Testis (tissue), 2 donors: ENCODE measurements at regions not wholly inside any gene's neighbourhood (a gene's known extent, or its start where the extent isn't known, plus 50 kb on each side); places are given as distances from the start of the nearest gene placed in this dataset.

Source experiments
- DNase-seq: peaks from one replicate; pipeline ENCODE4 v3.0.0-alpha.2; 2019
- H3K27ac ChIP-seq, 2 donors: fragments of 200-600 bp; sonication (generic); one replicate each; pipeline ENCODE4 v1.5.1; 2019
- H3K27me3 ChIP-seq: fragments of 200-600 bp; sonication (generic); one replicate; pipeline ENCODE4 v1.5.1; 2019
- H3K36me3 ChIP-seq: fragments of 200-600 bp; sonication (generic); one replicate; pipeline ENCODE4 v1.5.1; 2017; ENCODE audit warnings: low read depth; ENCODE audit errors: missing control alignments
- H3K4me1 ChIP-seq: fragments of 200-600 bp; sonication (generic); one replicate; pipeline ENCODE4 v1.5.1; 2019
- H3K4me3 ChIP-seq, 2 donors: fragments of 200-600 bp; sonication (generic); one replicate each; pipeline ENCODE4 v1.5.1; 2017 to 2019
- H3K9me3 ChIP-seq: fragments of 200-600 bp; sonication (generic); one replicate; pipeline ENCODE4 v1.5.1; 2017
- POLR2A ChIP-seq: fragments of 450-650 bp; IDR thresholded peaks from one replicate; pipeline ENCODE4 v1.6.1; 2017; ENCODE audit warnings: antibody characterized with exemption, mild to moderate bottlenecking, moderate library complexity
- WGBS, 2 donors: methylation state at CpG; one replicate each; pipeline ENCODE4 v1.1.5; 2018; 5-methylcytosine and 5-hydroxymethylcytosine counted together
- intact Hi-C: fragments of 100-400 bp; cut with DNase I; formaldehyde crosslinking; loops from one replicate; pipeline ENCODE4 v1.15.1; 2023; ENCODE audit warnings: low total_unique reads
- TF ChIP-seq, protein P1 (sequence below), 3 experiments: fragments of 450-650 bp in 2 of 3; fragments of 200-600 bp in 1 of 3; sonication (generic) in 1 of 3; IDR thresholded peaks; one replicate each; pipeline ENCODE4 v1.5.1; 2016 to 2019; ENCODE audit warnings: antibody characterized with exemption in 3 of 3, mild to moderate bottlenecking in 2 of 3, moderate library complexity in 1 of 3

GRCh38 chr12:71009430-71010142 lies 89.0 kb upstream of the PTPRR start:
- H3K27me3 ChIP-seq = no peaks in the 10 kb centered on the region
- H3K4me3 ChIP-seq = no peak overlapping the region
- H3K4me1 ChIP-seq = no peaks in the 10 kb centered on the region
- H3K9me3 ChIP-seq = no peaks in the 10 kb centered on the region
- no peak overlapping the region for H3K27ac ChIP-seq
- WGBS, 2 donors = 56 to 76% methylated on average over 6 of the region's 6 CpGs
- intact Hi-C loops = loop anchor here (10.0 kb wide), 1 partner anchor 275 kb away; no protein-coding TSS in a partner anchor
- no peaks in the 10 kb centered on the region for H3K36me3 ChIP-seq
- TF ChIP-seq, protein P1, sequence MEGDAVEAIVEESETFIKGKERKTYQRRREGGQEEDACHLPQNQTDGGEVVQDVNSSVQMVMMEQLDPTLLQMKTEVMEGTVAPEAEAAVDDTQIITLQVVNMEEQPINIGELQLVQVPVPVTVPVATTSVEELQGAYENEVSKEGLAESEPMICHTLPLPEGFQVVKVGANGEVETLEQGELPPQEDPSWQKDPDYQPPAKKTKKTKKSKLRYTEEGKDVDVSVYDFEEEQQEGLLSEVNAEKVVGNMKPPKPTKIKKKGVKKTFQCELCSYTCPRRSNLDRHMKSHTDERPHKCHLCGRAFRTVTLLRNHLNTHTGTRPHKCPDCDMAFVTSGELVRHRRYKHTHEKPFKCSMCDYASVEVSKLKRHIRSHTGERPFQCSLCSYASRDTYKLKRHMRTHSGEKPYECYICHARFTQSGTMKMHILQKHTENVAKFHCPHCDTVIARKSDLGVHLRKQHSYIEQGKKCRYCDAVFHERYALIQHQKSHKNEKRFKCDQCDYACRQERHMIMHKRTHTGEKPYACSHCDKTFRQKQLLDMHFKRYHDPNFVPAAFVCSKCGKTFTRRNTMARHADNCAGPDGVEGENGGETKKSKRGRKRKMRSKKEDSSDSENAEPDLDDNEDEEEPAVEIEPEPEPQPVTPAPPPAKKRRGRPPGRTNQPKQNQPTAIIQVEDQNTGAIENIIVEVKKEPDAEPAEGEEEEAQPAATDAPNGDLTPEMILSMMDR (IDR thresholded peaks at IDR 0.05) = no peak
- no peak for TF ChIP-seq POLR2A
- DNase-seq = no peak

GRCh38 chr12:71008616-71009015 lies 88.1 kb upstream of the PTPRR start:
- intact Hi-C loops = no loop called here
- H3K27ac ChIP-seq = no peak overlapping the region
- 89 to 95% methylated on average over 2 of the region's 2 CpGs for WGBS, 2 donors

DNA sequence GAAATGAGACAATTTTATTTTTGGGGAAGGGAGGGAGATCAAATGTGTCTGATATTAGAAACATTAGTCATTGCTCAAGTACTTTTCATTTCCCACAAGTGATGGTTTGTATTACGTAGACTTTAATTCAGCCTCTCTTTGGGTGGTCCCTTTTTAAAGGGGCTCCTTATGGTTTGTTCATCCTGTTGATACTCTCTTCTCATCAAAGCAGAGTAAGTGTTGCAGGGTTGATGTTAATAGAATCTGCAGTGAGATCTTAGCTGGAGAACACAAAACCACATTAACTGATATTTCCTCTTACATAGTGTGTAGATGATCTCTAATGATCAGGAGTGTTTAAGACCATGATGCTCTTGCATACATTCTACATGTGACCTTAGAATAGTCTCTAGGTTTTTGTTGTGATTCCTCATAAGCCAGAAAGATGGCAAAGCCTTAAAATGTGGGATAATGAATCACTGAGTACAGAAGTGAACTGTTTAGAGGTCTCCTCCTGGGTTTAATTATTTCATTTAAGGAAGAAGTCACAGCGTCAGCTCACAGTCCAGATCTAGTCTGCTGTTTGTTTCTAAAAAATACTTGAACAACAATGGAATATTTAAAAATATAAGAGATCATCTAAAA lies 87.4 kb upstream of the PTPRR start:
- intact Hi-C loops = no loop called here
- WGBS, 2 donors = 73 to 82% methylated on average over 2 of the region's 2 CpGs
- no peaks in the 10 kb centered on the region for H3K4me1 ChIP-seq
- H3K9me3 ChIP-seq = no peaks in the 10 kb centered on the region
- H3K36me3 ChIP-seq = no peaks in the 10 kb centered on the region
- DNase-seq = no peak
- H3K27me3 ChIP-seq = no peaks in the 10 kb centered on the region
- H3K27ac ChIP-seq = no peak overlapping the region
- TF ChIP-seq, protein P1 (IDR thresholded peaks at IDR 0.05) = no peak
- TF ChIP-seq POLR2A = no peak
- no peak overlapping the region for H3K4me3 ChIP-seq

More at GRCh38 chr12:71008616-71009015, 88.1 kb upstream of the PTPRR start:
- H3K4me1 ChIP-seq = no peaks in the 10 kb centered on the region
- DNase-seq = no peak
- no peaks in the 10 kb centered on the region for H3K36me3 ChIP-seq
- no peaks in the 10 kb centered on the region for H3K9me3 ChIP-seq
- H3K4me3 ChIP-seq = no peak overlapping the region
- no peaks in the 10 kb centered on the region for H3K27me3 ChIP-seq
- no peak for TF ChIP-seq POLR2A
- TF ChIP-seq, protein P1 (IDR thresholded peaks at IDR 0.05) = no peak

DNA sequence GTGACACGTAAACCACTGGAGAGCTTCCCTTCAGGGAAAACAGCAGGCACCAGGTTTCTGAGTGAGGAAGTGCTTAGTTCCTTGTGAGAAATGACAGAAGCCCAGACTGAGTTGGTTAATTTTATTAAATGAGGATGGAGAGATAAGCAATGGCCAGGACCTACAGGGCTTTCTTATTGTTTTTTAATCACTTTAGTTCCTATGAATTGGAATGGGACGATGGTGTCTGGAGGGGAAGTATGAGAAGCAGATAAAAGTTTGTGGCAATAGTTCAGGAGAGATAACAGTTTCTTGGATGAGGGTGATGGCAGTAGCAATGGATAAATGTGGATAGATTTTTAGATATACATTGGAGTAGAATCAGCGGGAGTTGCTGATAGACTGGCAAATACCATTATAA lies 86.5 kb upstream of the PTPRR start:
- Histone ChIP-seq H3K27me3 (no peaks in the 10 kb centered on the region), H3K9me3 (no peaks in the 10 kb centered on the region), H3K36me3 (no peaks in the 10 kb centered on the region), H3K4me3 (no peak overlapping the region), H3K27ac (no peak overlapping the region), H3K4me1 (no peaks in the 10 kb centered on the region)
- no peak for TF ChIP-seq POLR2A
- TF ChIP-seq, protein P1 (IDR thresholded peaks at IDR 0.05) = no peak
- WGBS, 2 donors = 69 to 87% methylated on average over 3 of the region's 3 CpGs
- intact Hi-C loops = no loop called here
- no peak for DNase-seq

DNA sequence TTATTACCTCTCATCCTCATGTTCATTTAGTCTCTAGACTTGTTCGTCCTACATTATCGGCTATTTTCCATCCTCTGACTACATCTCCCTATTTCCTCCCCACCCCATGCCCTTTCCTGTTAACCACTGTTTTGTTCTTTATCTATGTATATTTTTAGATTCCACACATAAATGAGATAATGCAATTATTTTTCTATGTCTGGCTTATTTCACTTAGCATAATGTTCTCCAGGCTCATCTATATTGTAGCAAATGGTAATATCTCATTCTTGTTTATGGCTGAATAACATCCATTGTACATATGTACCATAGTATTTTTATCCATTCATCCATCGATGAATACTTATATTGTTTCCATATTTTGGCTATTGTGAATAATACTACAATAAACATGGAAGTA lies 84.6 kb upstream of the PTPRR start:
- no peak for TF ChIP-seq POLR2A
- TF ChIP-seq, protein P1 (IDR thresholded peaks at IDR 0.05) = no peak
- H3K36me3 ChIP-seq = no peaks in the 10 kb centered on the region
- H3K27ac ChIP-seq = no peak overlapping the region
- H3K4me3 ChIP-seq = no peak overlapping the region
- no peaks in the 10 kb centered on the region for H3K4me1 ChIP-seq
- no peaks in the 10 kb centered on the region for H3K9me3 ChIP-seq
- H3K27me3 ChIP-seq = no peaks in the 10 kb centered on the region
- no peak for DNase-seq
- intact Hi-C loops = no loop called here
- WGBS, 2 donors = 86 to 93% methylated on average over 3 of the region's 3 CpGs
